ENCODE measurements at regions not wholly inside any gene's neighbourhood (a gene's known extent, or its start where the extent isn't known, plus 50 kb on each side); places are given as distances from the start of the nearest gene placed in this dataset.

- no peak for DNase-seq (ENCODE audit: low read depth in 2 of 3, low spot score in 2 of 3)
These were observed 263.4 kb downstream of the POU4F1 start for GRCh38 chr13:78339927-78340326.

- no peak for DNase-seq (ENCODE audit: low read depth in 2 of 3, low spot score in 2 of 3)
These were observed 269.3 kb downstream of the POU4F1 start for GRCh38 chr13:78334059-78334458.

- DNase-seq (ENCODE audit: low read depth in 2 of 3, low spot score in 2 of 3): no peak
These were observed 276.7 kb downstream of the POU4F1 start for GRCh38 chr13:78326633-78327032.

- DNase-seq (ENCODE audit: low read depth in 2 of 3, low spot score in 2 of 3): no peak
These were observed 277.8 kb downstream of the POU4F1 start for GRCh38 chr13:78325585-78325984.

GRCh38 chr13:78323848-78324247 is 279.5 kb downstream of the POU4F1 start:
- DNase-seq (ENCODE audit: low read depth in 2 of 3, low spot score in 2 of 3): no peak

GRCh38 chr13:78323040-78323439 is 280.3 kb downstream of the POU4F1 start:
- DNase-seq (ENCODE audit: low read depth in 2 of 3, low spot score in 2 of 3): no peak

GRCh38 chr13:78319101-78319627 is 284.2 kb downstream of the POU4F1 start:
- no peak for DNase-seq (ENCODE audit: low read depth in 2 of 3, low spot score in 2 of 3)

GRCh38 chr13:78317030-78317429 is 286.3 kb downstream of the POU4F1 start:
- no peak for DNase-seq (ENCODE audit: low read depth in 2 of 3, low spot score in 2 of 3)

- DNase-seq (ENCODE audit: low read depth in 2 of 3, low spot score in 2 of 3): no peak
These were observed 293.7 kb downstream of the POU4F1 start for GRCh38 chr13:78309497-78310180.

- no peak for DNase-seq (ENCODE audit: low read depth in 2 of 3, low spot score in 2 of 3)
These were observed 296.7 kb downstream of the POU4F1 start for GRCh38 chr13:78306519-78307206.

- no peak for DNase-seq (ENCODE audit: low read depth in 2 of 3, low spot score in 2 of 3)
These were observed 298.2 kb downstream of the POU4F1 start for GRCh38 chr13:78305171-78305570.

- DNase-seq (ENCODE audit: low read depth in 2 of 3, low spot score in 2 of 3): no peak
These were observed 303.3 kb downstream of the POU4F1 start for GRCh38 chr13:78299832-78300623.

- DNase-seq (ENCODE audit: low read depth in 2 of 3, low spot score in 2 of 3): no peak
These were observed 304.7 kb downstream of the POU4F1 start for GRCh38 chr13:78298657-78299056.

- DNase-seq (ENCODE audit: low read depth in 2 of 3, low spot score in 2 of 3): no peak
These were observed 316.6 kb downstream of the POU4F1 start for GRCh38 chr13:78286748-78287147.

GRCh38 chr13:78265098-78265497 is 338.3 kb downstream of the POU4F1 start:
- no peak for DNase-seq (ENCODE audit: low read depth in 2 of 3, low spot score in 2 of 3)

GRCh38 chr13:78258304-78258703 is 339.7 kb upstream of the EDNRB start:
- DNase-seq (ENCODE audit: low read depth in 2 of 3, low spot score in 2 of 3): no peak

- DNase-seq (ENCODE audit: low read depth in 2 of 3, low spot score in 2 of 3): no peak
These were observed 337.9 kb upstream of the EDNRB start for GRCh38 chr13:78256484-78256883.

GRCh38 chr13:78254113-78254512 is 335.5 kb upstream of the EDNRB start:
- no peak for DNase-seq (ENCODE audit: low read depth in 2 of 3, low spot score in 2 of 3)

- DNase-seq (ENCODE audit: low read depth in 2 of 3, low spot score in 2 of 3): no peak
These were observed 328.7 kb upstream of the EDNRB start for GRCh38 chr13:78247362-78247761.

- DNase-seq (ENCODE audit: low read depth in 2 of 3, low spot score in 2 of 3): no peak
These were observed 322.8 kb upstream of the EDNRB start for GRCh38 chr13:78241278-78241919.

GRCh38 chr13:78239714-78240113 is 321.1 kb upstream of the EDNRB start:
- no peak for DNase-seq (ENCODE audit: low read depth in 2 of 3, low spot score in 2 of 3)

All from activated CD8-positive, alpha-beta memory T cell treated with anti-CD3 and anti-CD28 coated beads for 48 hours (primary cell).